Activated naive CD4-positive, alpha-beta T cell treated with anti-CD3 and anti-CD28 coated beads, Interleukin-2, amount 50 U/mL, for 24 hours (primary cell): ENCODE measurements at regions not wholly inside any gene's neighbourhood (a gene's known extent, or its start where the extent isn't known, plus 50 kb on each side); places are given as distances from the start of the nearest gene placed in this dataset.
"Not testable (repeated sequence)": the region's sequence is repeated elsewhere in the genome, so short reads cannot be mapped to it uniquely, and the experiment has no call there.

Experiments used
- H3K27ac Mint-ChIP-seq: one replicate; pipeline ENCODE4 v1.8.0; 2021; ENCODE audit warnings: mild to moderate bottlenecking, mixed read lengths
- H3K27me3 Mint-ChIP-seq: one replicate; pipeline ENCODE4 v1.8.0; 2021; ENCODE audit warnings: mixed read lengths
- H3K36me3 Mint-ChIP-seq: one replicate; pipeline ENCODE4 v1.8.0; 2021; ENCODE audit warnings: mixed read lengths
- H3K4me1 Mint-ChIP-seq: one replicate; pipeline ENCODE4 v1.8.0; 2021; ENCODE audit warnings: mixed read lengths
- H3K4me3 Mint-ChIP-seq: one replicate; pipeline ENCODE4 v1.8.0; 2021; ENCODE audit warnings: mild to moderate bottlenecking, mixed read lengths
- H3K9me3 Mint-ChIP-seq: one replicate; pipeline ENCODE4 v1.8.0; 2021; ENCODE audit warnings: mixed read lengths

GRCh38 chr9:106179191-106179590, 484.9 kb downstream of the TMEM38B start:
- H3K4me1 Mint-ChIP-seq = no peaks in the 10 kb centered on the region
- H3K4me3 Mint-ChIP-seq = no peak overlapping the region
- no peaks in the 10 kb centered on the region for H3K27me3 Mint-ChIP-seq
- no peak overlapping the region for H3K27ac Mint-ChIP-seq
- H3K36me3 Mint-ChIP-seq = no peaks in the 10 kb centered on the region
- H3K9me3 Mint-ChIP-seq = peaks cover 7% of the 10 kb centered on the region

DNA sequence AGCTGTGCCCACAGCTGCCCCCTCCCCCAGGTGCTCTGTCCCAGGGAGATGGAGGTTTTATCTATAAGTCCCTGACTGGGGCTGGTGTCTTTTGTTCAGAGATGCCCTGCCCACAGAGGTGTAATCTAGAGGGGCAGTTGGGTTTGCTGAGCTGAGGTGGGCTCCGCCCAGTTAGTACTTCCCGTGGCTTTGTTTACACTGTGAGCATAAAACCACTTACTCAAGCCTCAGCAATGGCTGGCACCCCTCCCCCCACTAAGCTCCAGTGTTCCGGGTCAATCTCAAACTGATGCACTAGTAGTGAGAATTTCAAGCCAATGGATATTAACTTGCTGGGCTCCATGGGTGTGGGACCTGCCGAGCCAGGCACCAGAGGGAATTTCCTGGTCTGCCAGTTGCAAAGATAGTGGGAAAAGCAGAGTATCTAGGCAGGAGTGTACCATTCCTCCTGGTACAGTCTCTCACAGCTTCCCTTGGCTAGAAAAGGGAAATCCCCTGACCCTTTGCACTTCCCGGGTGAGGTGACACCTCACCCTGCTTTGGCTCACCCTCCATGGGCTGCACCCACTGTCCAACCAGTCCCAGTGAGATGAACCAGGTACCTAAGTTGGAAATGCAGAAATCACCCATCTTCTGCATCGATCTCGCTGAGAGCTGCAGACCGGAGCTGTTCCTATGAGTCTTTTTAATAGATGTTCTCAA, 509.6 kb downstream of the TMEM38B start:
- H3K36me3 Mint-ChIP-seq, H3K4me1 Mint-ChIP-seq, H3K4me3 Mint-ChIP-seq, H3K27ac Mint-ChIP-seq, H3K27me3 Mint-ChIP-seq: not testable (repeated sequence)
- H3K9me3 Mint-ChIP-seq = peaks cover 21% of the 10 kb centered on the region

GRCh38 chr9:106207298-106207697, 513.0 kb downstream of the TMEM38B start:
- Mint-ChIP-seq H3K4me1 (no peaks in the 10 kb centered on the region), H3K36me3 (peaks cover 2% of the 10 kb centered on the region), H3K9me3 (peaks cover 23% of the 10 kb centered on the region), H3K4me3 (no peak overlapping the region), H3K27me3 (no peaks in the 10 kb centered on the region), H3K27ac (no peak overlapping the region)

GRCh38 chr9:106218427-106218826, 524.1 kb downstream of the TMEM38B start:
- Mint-ChIP-seq H3K9me3 (peaks cover 9% of the 10 kb centered on the region), H3K27me3 (no peaks in the 10 kb centered on the region), H3K36me3 (no peaks in the 10 kb centered on the region), H3K4me1 (no peaks in the 10 kb centered on the region), H3K4me3 (no peak overlapping the region), H3K27ac (no peak overlapping the region)

- H3K36me3 Mint-ChIP-seq = no peaks in the 10 kb centered on the region
Observed at GRCh38 chr9:106218854-106219253, 524.5 kb downstream of the TMEM38B start.

DNA sequence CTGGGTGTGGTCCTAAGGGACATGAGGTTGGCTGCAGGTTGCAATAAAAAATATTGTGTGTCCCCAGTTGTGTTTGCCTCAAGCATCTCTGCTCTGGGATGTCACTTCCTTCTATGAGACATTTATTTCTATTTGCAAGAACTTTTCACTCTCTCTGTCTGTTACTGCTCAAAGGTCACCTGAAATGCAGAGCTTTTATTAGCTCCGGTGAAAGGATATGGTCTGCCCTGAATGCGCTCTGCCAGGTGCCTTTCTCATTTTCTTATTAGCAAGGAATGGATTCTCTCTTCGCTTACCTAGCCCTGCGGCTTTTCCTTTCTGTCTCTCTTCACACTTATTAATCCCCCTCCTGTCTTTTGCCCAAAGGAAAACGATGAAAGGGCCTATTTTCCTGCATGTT, 526.1 kb downstream of the TMEM38B start:
- Mint-ChIP-seq H3K4me3 (no peak overlapping the region), H3K27me3 (no peaks in the 10 kb centered on the region), H3K4me1 (no peaks in the 10 kb centered on the region), H3K36me3 (no peaks in the 10 kb centered on the region), H3K9me3 (peaks cover 21% of the 10 kb centered on the region), H3K27ac (no peak overlapping the region)

More at GRCh38 chr9:106218854-106219253, 524.5 kb downstream of the TMEM38B start:
- Mint-ChIP-seq H3K4me3 (no peak overlapping the region), H3K9me3 (peaks cover 7% of the 10 kb centered on the region), H3K4me1 (no peaks in the 10 kb centered on the region), H3K27me3 (no peaks in the 10 kb centered on the region), H3K27ac (no peak overlapping the region)

DNA sequence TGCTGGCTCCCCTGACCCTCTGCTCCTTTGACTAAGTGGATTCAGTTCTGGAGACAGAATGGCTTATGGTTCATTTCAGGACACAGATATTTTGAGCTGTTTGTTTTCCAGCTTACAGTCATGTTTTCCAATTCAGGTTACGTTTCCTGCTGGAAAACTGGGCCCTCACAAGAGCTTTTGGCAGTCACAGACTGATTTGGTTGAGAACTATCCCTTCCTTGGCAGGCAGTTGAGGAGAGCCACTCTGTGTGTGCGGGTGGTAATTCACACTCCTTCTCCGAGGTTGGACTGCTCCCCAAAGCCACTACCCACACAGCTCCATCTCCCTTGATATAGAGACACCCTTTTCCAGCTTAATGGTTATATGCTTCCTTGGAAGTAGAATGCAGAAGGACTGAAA, 534.5 kb downstream of the TMEM38B start:
- Mint-ChIP-seq H3K9me3 (peaks cover 32% of the 10 kb centered on the region), H3K4me3 (no peak overlapping the region), H3K27me3 (no peaks in the 10 kb centered on the region), H3K36me3 (no peaks in the 10 kb centered on the region), H3K27ac (no peak overlapping the region), H3K4me1 (no peaks in the 10 kb centered on the region)

- Mint-ChIP-seq H3K27me3 (no peaks in the 10 kb centered on the region), H3K4me3 (no peak overlapping the region), H3K27ac (no peak overlapping the region), H3K9me3 (peaks cover 32% of the 10 kb centered on the region), H3K4me1 (no peaks in the 10 kb centered on the region), H3K36me3 (no peaks in the 10 kb centered on the region)
Observed at GRCh38 chr9:106233116-106233515, 538.8 kb downstream of the TMEM38B start.

- not testable (repeated sequence) for H3K9me3 Mint-ChIP-seq, H3K36me3 Mint-ChIP-seq, H3K27me3 Mint-ChIP-seq
Observed at GRCh38 chr9:106260908-106261307, 566.6 kb downstream of the TMEM38B start.

DNA sequence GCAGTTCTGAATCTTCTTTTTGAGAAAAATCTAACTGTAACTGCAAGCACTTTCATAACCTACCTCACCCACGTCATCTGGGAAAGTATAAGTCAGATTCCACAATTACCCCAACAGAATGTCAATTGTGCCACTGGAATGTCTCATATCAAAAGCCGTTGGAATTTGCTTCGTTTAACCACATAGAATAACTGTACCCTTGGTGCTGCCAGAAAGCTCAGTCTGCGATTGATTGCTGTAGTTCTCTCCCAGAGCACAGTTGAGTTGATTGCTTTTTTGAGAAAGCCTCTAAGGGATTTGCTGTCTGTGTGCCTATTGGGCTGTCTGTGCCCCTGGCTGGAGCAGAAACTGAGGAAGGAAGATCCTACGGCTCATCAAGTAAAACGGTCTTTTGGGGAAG, 583.6 kb downstream of the TMEM38B start:
- H3K4me1 Mint-ChIP-seq = no peaks in the 10 kb centered on the region
- H3K27me3 Mint-ChIP-seq = no peaks in the 10 kb centered on the region
- H3K4me3 Mint-ChIP-seq = no peak overlapping the region
- H3K27ac Mint-ChIP-seq = no peak overlapping the region
- peaks cover 7% of the 10 kb centered on the region for H3K9me3 Mint-ChIP-seq
- no peaks in the 10 kb centered on the region for H3K36me3 Mint-ChIP-seq

More at GRCh38 chr9:106260908-106261307, 566.6 kb downstream of the TMEM38B start:
- not testable (repeated sequence) for H3K4me1 Mint-ChIP-seq, H3K27ac Mint-ChIP-seq, H3K4me3 Mint-ChIP-seq

GRCh38 chr9:106283769-106284168, 579.2 kb upstream of the ZNF462 start:
- H3K4me3 Mint-ChIP-seq = no peak overlapping the region
- no peaks in the 10 kb centered on the region for H3K36me3 Mint-ChIP-seq
- H3K9me3 Mint-ChIP-seq = peaks cover 7% of the 10 kb centered on the region
- H3K4me1 Mint-ChIP-seq = no peaks in the 10 kb centered on the region
- H3K27ac Mint-ChIP-seq = no peak overlapping the region
- no peaks in the 10 kb centered on the region for H3K27me3 Mint-ChIP-seq

DNA sequence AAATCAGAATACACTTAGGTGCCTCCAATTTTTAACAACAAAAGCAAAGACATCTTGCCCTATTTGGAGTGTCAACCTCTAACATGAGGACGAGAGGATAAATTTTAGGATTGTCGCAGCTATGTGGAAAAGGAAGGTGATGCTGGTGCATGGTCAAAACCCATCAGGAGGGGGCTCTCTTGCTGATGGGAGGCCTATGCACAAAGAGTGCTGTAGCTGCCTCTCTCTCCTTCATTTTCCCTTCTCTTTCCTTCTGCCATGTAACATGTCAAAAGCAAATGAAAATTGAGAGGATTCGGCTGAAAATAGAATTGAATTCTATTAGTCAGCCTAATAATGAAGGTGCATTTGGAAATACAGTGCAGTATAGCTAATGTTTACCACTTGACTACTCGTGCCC, 578.7 kb upstream of the ZNF462 start:
- Mint-ChIP-seq H3K4me3 (no peak overlapping the region), H3K36me3 (no peaks in the 10 kb centered on the region), H3K27me3 (no peaks in the 10 kb centered on the region), H3K9me3 (peaks cover 7% of the 10 kb centered on the region), H3K4me1 (no peaks in the 10 kb centered on the region), H3K27ac (no peak overlapping the region)

GRCh38 chr9:106286249-106286648, 576.7 kb upstream of the ZNF462 start:
- Mint-ChIP-seq H3K9me3 (peaks cover 15% of the 10 kb centered on the region), H3K4me3 (no peak overlapping the region), H3K4me1 (no peaks in the 10 kb centered on the region), H3K27ac (no peak overlapping the region), H3K27me3 (no peaks in the 10 kb centered on the region), H3K36me3 (no peaks in the 10 kb centered on the region)

DNA sequence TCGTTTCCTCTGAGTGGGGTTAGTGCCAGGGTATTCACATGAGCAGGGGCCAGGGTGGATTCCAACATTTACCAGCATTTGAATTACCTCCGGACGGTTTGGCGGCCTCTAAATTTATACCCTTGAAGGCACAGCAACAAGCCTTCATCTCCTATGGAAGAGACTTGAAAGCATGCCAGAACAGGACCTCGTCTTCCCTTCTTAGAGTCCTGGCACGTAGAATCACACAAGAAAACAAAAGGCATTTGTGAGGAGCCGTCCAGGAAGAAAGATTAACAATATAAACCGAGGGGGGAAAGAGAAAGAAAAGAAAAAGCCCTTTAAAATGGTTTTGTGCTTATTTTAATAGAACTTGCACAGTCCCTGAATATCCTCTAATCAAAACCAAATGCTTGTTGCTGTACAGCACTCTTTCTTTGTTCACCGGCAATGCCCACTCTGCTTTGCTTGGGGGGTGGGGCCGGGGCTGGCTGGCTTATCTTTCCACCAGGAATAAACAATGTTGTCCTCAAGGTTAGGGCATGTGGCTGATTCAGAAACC, 575.8 kb upstream of the ZNF462 start:
- Mint-ChIP-seq H3K4me3 (no peak overlapping the region), H3K4me1 (no peaks in the 10 kb centered on the region), H3K9me3 (peaks cover 14% of the 10 kb centered on the region), H3K27me3 (no peaks in the 10 kb centered on the region), H3K36me3 (no peaks in the 10 kb centered on the region), H3K27ac (no peak overlapping the region)

DNA sequence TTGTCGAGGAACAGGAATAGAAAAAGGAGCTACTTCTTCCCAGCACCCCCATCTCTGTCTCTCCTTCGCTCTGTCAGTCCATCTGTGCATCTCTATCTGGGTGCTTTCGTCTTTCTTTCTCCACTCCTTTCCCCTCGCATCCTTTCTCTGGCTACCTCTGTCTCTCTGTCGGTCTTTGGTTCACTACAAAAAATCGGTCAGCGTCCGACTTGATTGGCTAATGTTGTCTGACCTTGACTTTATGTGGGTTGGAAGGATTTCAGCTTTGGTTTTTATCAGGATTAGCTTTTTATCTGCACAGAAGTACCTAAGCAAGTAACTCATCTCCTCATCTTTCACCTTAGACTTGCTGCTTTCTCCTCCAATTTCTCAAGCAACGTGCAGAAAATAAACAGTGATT, 575.2 kb upstream of the ZNF462 start:
- H3K4me3 Mint-ChIP-seq = no peak overlapping the region
- H3K27me3 Mint-ChIP-seq = no peaks in the 10 kb centered on the region
- no peaks in the 10 kb centered on the region for H3K36me3 Mint-ChIP-seq
- peak overlapping the region; percentile 25 for H3K27ac Mint-ChIP-seq
- no peaks in the 10 kb centered on the region for H3K4me1 Mint-ChIP-seq
- H3K9me3 Mint-ChIP-seq = peaks cover 9% of the 10 kb centered on the region

DNA sequence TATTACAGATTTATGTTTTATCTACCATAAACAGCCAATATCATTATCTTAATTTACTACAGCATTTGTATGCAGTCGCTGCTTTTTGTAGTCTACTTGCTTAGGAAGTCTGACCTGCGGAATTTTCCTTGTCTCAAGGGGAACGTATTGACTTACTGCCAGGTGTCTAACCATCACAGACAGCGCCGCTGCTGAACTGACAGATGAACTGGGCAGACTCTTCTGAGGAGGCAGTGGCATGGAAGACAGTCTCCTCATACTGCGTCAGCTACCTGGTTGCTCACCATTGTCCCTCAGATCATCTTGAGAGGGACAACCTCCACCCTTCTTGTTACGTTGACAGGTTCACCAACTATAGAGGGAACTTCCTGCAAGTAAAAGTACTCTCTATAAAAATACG, 574.3 kb upstream of the ZNF462 start:
- no peak overlapping the region for H3K27ac Mint-ChIP-seq
- H3K4me3 Mint-ChIP-seq = no peak overlapping the region
- H3K9me3 Mint-ChIP-seq = peaks cover 9% of the 10 kb centered on the region
- H3K4me1 Mint-ChIP-seq = no peaks in the 10 kb centered on the region
- no peaks in the 10 kb centered on the region for H3K36me3 Mint-ChIP-seq
- no peaks in the 10 kb centered on the region for H3K27me3 Mint-ChIP-seq

- Mint-ChIP-seq H3K27ac (no peak overlapping the region), H3K36me3 (no peaks in the 10 kb centered on the region), H3K9me3 (peaks cover 9% of the 10 kb centered on the region), H3K27me3 (no peaks in the 10 kb centered on the region), H3K4me3 (no peak overlapping the region), H3K4me1 (no peaks in the 10 kb centered on the region)
Observed at GRCh38 chr9:106291786-106292185, 571.2 kb upstream of the ZNF462 start.
